B cell (primary cell): ENCODE measurements at regions not wholly inside any gene's neighbourhood (a gene's known extent, or its start where the extent isn't known, plus 50 kb on each side); places are given as distances from the start of the nearest gene placed in this dataset.

Source experiments
- CTCF ChIP-seq: fragments of 200-600 bp; IDR thresholded peaks from one replicate; pipeline ENCODE4 v1.8.0; 2022; ENCODE audit warnings: antibody characterized with exemption, mild to moderate bottlenecking
- EZH2 ChIP-seq: IDR thresholded peaks from 2 replicates; pipeline ENCODE4 v1.6.1; 2012; ENCODE audit warnings: borderline replicate concordance, low read depth, mild to moderate bottlenecking, moderate library complexity, low read length; ENCODE audit not compliant: insufficient read depth, poor library complexity, severe bottlenecking

- no peak for TF ChIP-seq CTCF
- no peak for TF ChIP-seq EZH2
Observed at GRCh38 chr11:38481391-38481790, 1883.4 kb upstream of the RAG2 start.
